ENCODE measurements at regions not wholly inside any gene's neighbourhood (a gene's known extent, or its start where the extent isn't known, plus 50 kb on each side); places are given as distances from the start of the nearest gene placed in this dataset.

GRCh38 chr3:11096266-11097139, 57.8 kb upstream of the HRH1 start:
- no TSS peak for BruUV-seq (replicated peaks)
- Histone ChIP-seq H3K27ac (ENCODE audit: low read length) (peak overlapping the region; percentile 91), H3F3A (ENCODE audit: low read length, unreplicated experiment) (no peaks in the 10 kb centered on the region), H3K27me3 (ENCODE audit: low read length) (no peaks in the 10 kb centered on the region), H3K36me3 (ENCODE audit: low read depth, low read length) (no peaks in the 10 kb centered on the region), H3K9ac (ENCODE audit: low read length) (peak overlapping the region; percentile 77), H3K9me2 (replicated peaks; ENCODE audit: low read length) (no peaks in the 10 kb centered on the region), H3K4me3 (ENCODE audit: low read length) (peak overlapping the region; percentile 62), H2AFZ (ENCODE audit: low read length) (peak overlapping the region; percentile 74), H3K79me2 (ENCODE audit: low read length) (no peaks in the 10 kb centered on the region), H3K4me2 (ENCODE audit: low read length) (peak overlapping the region; percentile 83), H3K4me1 (ENCODE audit: insufficient read depth, low read length) (peaks cover 13% of the 10 kb centered on the region), H4K20me1 (ENCODE audit: low read length) (no peaks in the 10 kb centered on the region), H3K9me3 (ENCODE audit: low read length) (no peaks in the 10 kb centered on the region)
- CTCF ChIA-PET: interaction anchor here (0.5 to 0.6 kb wide), 2 partner anchors 37 to 139 kb away, joined by 3 read pairs; no protein-coding TSS in a partner anchor
- DNase-seq (peak; percentile 91), ATAC-seq (peak; percentile 96)
- intact Hi-C loops (cut with micrococcal nuclease): loop anchor here (1.0 kb wide), 1 partner anchor 41 kb away; no protein-coding TSS in a partner anchor
- POLR2A ChIA-PET (ENCODE audit: unreplicated experiment): interaction anchor here (0.6 to 1.1 kb wide), 4 partner anchors 8 to 185 kb away, joined by 3 to 5 read pairs (median 4); no protein-coding TSS in a partner anchor
- TF ChIP-seq CTCF (conservative IDR thresholded peaks at IDR 0.05; ENCODE audit: low read depth, low read length) (0 out of 2 replicates have a peak, but pooled peaks have one; percentile 4), EZH2 (IDR thresholded peaks at IDR 0.05; ENCODE audit: low read length, unreplicated experiment) (no peak), EZH2phosphoT487 (IDR thresholded peaks at IDR 0.05; ENCODE audit: borderline replicate concordance, low read length) (no peak)

- ChIA-PET CTCF (no interaction called here), POLR2A (ENCODE audit: unreplicated experiment) (no interaction called here)
- no peak overlapping the region for H2AFZ ChIP-seq (ENCODE audit: low read length)
- intact Hi-C loops (cut with micrococcal nuclease): no loop called here
- DNase-seq (no peak), ATAC-seq (no peak)
- no peak overlapping the region for H3K27ac ChIP-seq (ENCODE audit: low read length)
- TF ChIP-seq CTCF (conservative IDR thresholded peaks at IDR 0.05; ENCODE audit: low read depth, low read length): no peak
- no peak for TF ChIP-seq EZH2phosphoT487 (IDR thresholded peaks at IDR 0.05; ENCODE audit: borderline replicate concordance, low read length)
- no peak for TF ChIP-seq EZH2 (IDR thresholded peaks at IDR 0.05; ENCODE audit: low read length, unreplicated experiment)
- H3K79me2 ChIP-seq (ENCODE audit: low read length): no peaks in the 10 kb centered on the region
- H3K4me3 ChIP-seq (ENCODE audit: low read length): no peak overlapping the region
- H3K9me2 ChIP-seq (replicated peaks; ENCODE audit: low read length): no peaks in the 10 kb centered on the region
- H4K20me1 ChIP-seq (ENCODE audit: low read length): no peaks in the 10 kb centered on the region
- no peaks in the 10 kb centered on the region for H3F3A ChIP-seq (ENCODE audit: low read length, unreplicated experiment)
- peaks cover 13% of the 10 kb centered on the region for H3K4me1 ChIP-seq (ENCODE audit: insufficient read depth, low read length)
- H3K9me3 ChIP-seq (ENCODE audit: low read length): no peaks in the 10 kb centered on the region
- no peak overlapping the region for H3K9ac ChIP-seq (ENCODE audit: low read length)
- no peaks in the 10 kb centered on the region for H3K36me3 ChIP-seq (ENCODE audit: low read depth, low read length)
- no peaks in the 10 kb centered on the region for H3K27me3 ChIP-seq (ENCODE audit: low read length)
- no peak overlapping the region for H3K4me2 ChIP-seq (ENCODE audit: low read length)
- no TSS peak for BruUV-seq (replicated peaks)
Measured at GRCh38 chr3:11099306-11099705, 55.0 kb upstream of the HRH1 start.
